ENCODE measurements at regions not wholly inside any gene's neighbourhood (a gene's known extent, or its start where the extent isn't known, plus 50 kb on each side); places are given as distances from the start of the nearest gene placed in this dataset.

- TF ChIP-seq, protein P1, sequence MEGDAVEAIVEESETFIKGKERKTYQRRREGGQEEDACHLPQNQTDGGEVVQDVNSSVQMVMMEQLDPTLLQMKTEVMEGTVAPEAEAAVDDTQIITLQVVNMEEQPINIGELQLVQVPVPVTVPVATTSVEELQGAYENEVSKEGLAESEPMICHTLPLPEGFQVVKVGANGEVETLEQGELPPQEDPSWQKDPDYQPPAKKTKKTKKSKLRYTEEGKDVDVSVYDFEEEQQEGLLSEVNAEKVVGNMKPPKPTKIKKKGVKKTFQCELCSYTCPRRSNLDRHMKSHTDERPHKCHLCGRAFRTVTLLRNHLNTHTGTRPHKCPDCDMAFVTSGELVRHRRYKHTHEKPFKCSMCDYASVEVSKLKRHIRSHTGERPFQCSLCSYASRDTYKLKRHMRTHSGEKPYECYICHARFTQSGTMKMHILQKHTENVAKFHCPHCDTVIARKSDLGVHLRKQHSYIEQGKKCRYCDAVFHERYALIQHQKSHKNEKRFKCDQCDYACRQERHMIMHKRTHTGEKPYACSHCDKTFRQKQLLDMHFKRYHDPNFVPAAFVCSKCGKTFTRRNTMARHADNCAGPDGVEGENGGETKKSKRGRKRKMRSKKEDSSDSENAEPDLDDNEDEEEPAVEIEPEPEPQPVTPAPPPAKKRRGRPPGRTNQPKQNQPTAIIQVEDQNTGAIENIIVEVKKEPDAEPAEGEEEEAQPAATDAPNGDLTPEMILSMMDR (IDR thresholded peaks at IDR 0.05; ENCODE audit: insufficient read depth, low read depth, low read length), result no peak
- TF ChIP-seq EZH2 (IDR thresholded peaks at IDR 0.05; ENCODE audit: insufficient read depth, low read length), result no peak
Measured at GRCh38 chr6:105974986-105975385, 111.2 kb upstream of the PRDM1 start.
